HG03097 (cell line): ENCODE measurements at regions not wholly inside any gene's neighbourhood (a gene's known extent, or its start where the extent isn't known, plus 50 kb on each side); places are given as distances from the start of the nearest gene placed in this dataset.

ENCODE experiments used
- ATAC-seq: cut with Tn5 transposase; IDR thresholded peaks from one replicate; pipeline ENCODE4 v1.9.1; 2021; ENCODE audit not compliant: unreplicated experiment, low FRiP score

- ATAC-seq, result no peak
Observed at GRCh38 chr4:58225460-58225859, 1115.3 kb upstream of the IGFBP7 start.

- ATAC-seq, result no peak
Observed at GRCh38 chr4:58219179-58219578, 1109.0 kb upstream of the IGFBP7 start.

GRCh38 chr4:58216461-58216860 is 1106.3 kb upstream of the IGFBP7 start:
- ATAC-seq, result no peak

GRCh38 chr4:58214376-58214775 is 1104.2 kb upstream of the IGFBP7 start:
- no peak for ATAC-seq

- ATAC-seq, result no peak
Observed at GRCh38 chr4:58209551-58209950, 1099.4 kb upstream of the IGFBP7 start.

- no peak for ATAC-seq
Observed at GRCh38 chr4:58209001-58209400, 1098.8 kb upstream of the IGFBP7 start.

GRCh38 chr4:58205446-58206235 is 1095.5 kb upstream of the IGFBP7 start:
- no peak for ATAC-seq

GRCh38 chr4:58192217-58192616 is 1082.0 kb upstream of the IGFBP7 start:
- no peak for ATAC-seq

GRCh38 chr4:58191109-58191508 is 1080.9 kb upstream of the IGFBP7 start:
- ATAC-seq, result no peak

GRCh38 chr4:58188316-58188715 is 1078.1 kb upstream of the IGFBP7 start:
- ATAC-seq, result no peak

- ATAC-seq, result no peak
Observed at GRCh38 chr4:58175024-58175423, 1064.8 kb upstream of the IGFBP7 start.

GRCh38 chr4:58166490-58166889 is 1056.3 kb upstream of the IGFBP7 start:
- no peak for ATAC-seq

- ATAC-seq, result no peak
Observed at GRCh38 chr4:58163156-58163555, 1053.0 kb upstream of the IGFBP7 start.

GRCh38 chr4:58149404-58150085 is 1039.4 kb upstream of the IGFBP7 start:
- ATAC-seq, result no peak

GRCh38 chr4:58144721-58145120 is 1034.5 kb upstream of the IGFBP7 start:
- no peak for ATAC-seq

- ATAC-seq, result no peak
Observed at GRCh38 chr4:58138786-58139668, 1028.8 kb upstream of the IGFBP7 start.

GRCh38 chr4:58136604-58137003 is 1026.4 kb upstream of the IGFBP7 start:
- no peak for ATAC-seq

- no peak for ATAC-seq
Observed at GRCh38 chr4:58127680-58128079, 1017.5 kb upstream of the IGFBP7 start.

GRCh38 chr4:58119298-58119697 is 1009.1 kb upstream of the IGFBP7 start:
- no peak for ATAC-seq

- no peak for ATAC-seq
Observed at GRCh38 chr4:58113126-58113525, 1002.9 kb upstream of the IGFBP7 start.

- no peak for ATAC-seq
Observed at GRCh38 chr4:58111818-58112217, 1001.6 kb upstream of the IGFBP7 start.
